ENCODE measurements at regions not wholly inside any gene's neighbourhood (a gene's known extent, or its start where the extent isn't known, plus 50 kb on each side); places are given as distances from the start of the nearest gene placed in this dataset.

DNA sequence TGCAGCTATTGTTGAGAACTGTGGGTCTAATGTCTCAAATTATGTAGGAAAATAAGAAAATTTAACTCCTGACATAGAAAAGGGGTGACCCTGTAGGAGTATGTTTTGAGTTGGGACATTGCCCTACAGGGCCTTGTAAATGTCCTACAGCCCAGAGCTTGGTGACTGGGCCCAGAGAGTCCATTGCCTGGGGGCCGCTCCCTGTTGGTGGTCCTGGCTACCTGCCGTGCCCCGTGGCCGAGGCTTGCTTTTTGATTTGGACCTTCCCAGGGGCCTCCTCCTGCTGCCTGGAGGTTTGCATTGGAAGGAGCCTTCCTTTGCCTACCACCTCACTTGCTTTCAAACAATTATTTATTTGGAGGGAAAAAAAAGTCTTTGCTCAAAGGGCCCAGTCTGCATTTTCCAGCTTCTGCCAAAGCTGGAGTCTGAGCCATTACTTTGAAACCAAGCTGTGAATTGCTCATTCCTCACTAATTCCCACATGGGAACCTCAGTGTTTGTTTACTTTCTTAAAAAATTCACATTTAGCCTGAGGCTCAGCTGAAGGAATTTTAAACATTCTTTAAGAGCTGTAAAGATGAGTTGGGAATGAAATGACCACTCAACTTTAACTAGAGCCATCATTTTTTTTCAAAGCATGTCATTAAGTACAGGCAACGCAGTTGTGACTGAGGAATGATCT is 355.0 kb downstream of the GLRX3 start:
- no peaks in the 10 kb centered on the region for H3K27me3 ChIP-seq (replicated peaks in 1 of 7)
- intact Hi-C loops (cut with DNase I; ENCODE audit: low total_unique reads): no loop called here
- DNase-seq: no peak
- TF ChIP-seq POLR2A (IDR thresholded peaks at IDR 0.05) (no peak), POLR2AphosphoS5 (IDR thresholded peaks at IDR 0.05) (no peak)
- TF ChIP-seq, protein P1, sequence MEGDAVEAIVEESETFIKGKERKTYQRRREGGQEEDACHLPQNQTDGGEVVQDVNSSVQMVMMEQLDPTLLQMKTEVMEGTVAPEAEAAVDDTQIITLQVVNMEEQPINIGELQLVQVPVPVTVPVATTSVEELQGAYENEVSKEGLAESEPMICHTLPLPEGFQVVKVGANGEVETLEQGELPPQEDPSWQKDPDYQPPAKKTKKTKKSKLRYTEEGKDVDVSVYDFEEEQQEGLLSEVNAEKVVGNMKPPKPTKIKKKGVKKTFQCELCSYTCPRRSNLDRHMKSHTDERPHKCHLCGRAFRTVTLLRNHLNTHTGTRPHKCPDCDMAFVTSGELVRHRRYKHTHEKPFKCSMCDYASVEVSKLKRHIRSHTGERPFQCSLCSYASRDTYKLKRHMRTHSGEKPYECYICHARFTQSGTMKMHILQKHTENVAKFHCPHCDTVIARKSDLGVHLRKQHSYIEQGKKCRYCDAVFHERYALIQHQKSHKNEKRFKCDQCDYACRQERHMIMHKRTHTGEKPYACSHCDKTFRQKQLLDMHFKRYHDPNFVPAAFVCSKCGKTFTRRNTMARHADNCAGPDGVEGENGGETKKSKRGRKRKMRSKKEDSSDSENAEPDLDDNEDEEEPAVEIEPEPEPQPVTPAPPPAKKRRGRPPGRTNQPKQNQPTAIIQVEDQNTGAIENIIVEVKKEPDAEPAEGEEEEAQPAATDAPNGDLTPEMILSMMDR (IDR thresholded peaks at IDR 0.05 in 8 of 11, conservative IDR thresholded peaks at IDR 0.05 in 3 of 11): no peak
- no peak overlapping the region for H3K4me3 ChIP-seq
- H3K9me3 ChIP-seq: peaks cover 0 to 4% (median 0%) of the 10 kb centered on the region in 8 donors
- H3K4me1 ChIP-seq: no peaks in the 10 kb centered on the region
- no peak overlapping the region for H3K27ac ChIP-seq
- H3K36me3 ChIP-seq: no peaks in the 10 kb centered on the region
- WGBS, 5 donors: 69 to 96% (median 73%) methylated on average over 5 of the region's 5 CpGs

DNA sequence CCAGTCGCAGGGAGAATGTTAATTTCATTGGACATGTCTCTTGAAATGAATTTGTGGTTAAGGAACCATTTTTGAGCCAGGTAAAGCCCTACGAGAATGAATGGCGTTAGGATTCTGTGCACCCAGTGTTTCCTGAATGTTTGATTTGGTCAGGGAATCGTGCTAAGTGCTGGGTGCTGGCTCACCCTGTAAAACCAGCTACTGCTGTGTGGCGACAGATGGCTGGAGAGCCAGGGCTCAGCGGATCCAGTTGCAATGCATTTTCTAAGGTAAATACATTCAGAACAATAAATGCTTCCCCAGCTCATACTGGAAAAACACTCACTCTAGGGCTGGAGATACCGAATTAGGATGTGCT is 355.5 kb downstream of the GLRX3 start:
- intact Hi-C loops (cut with DNase I; ENCODE audit: low total_unique reads): no loop called here
- no peaks in the 10 kb centered on the region for H3K4me1 ChIP-seq
- 74 to 81% (median 77%) methylated on average over 7 of the region's 7 CpGs for WGBS, 5 donors

DNA sequence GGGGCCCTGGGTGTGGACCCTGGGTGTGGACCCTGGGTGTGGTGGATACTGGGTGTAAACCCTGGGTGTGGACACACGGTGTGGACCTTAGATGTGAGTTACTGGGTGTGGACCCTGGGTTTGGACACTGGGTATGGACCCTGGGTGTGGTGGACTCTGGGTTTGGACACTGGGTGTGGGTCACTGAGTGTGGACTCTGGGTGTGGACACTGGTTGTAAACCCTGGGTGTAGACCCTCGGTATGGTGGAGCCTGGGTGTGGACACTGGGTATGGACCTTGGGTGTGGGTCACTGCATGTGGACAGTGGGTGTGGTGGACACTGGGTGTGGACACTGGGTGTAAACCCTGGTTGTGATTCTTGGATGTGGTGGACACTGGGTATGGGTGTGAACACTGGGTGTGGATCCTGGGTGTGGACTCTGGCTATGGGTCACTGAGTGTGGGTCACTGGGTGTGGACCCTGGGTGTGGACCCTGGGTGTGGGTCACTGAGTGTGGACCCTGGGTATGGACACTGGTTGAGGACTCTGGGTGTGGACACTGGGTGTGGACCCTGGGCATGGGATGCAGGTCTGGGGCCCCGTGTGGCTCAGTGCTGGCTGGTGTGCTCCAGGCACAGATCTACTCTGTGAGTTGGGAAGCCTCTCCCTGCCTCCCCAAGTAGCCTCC is 356.2 kb downstream of the GLRX3 start:
- DNase-seq: peak; percentile 47
- Histone ChIP-seq H3K4me1 (no peaks in the 10 kb centered on the region), H3K27ac (no peak overlapping the region), H3K36me3 (no peaks in the 10 kb centered on the region), H3K4me3 (no peak overlapping the region), H3K9me3 (peaks cover 0 to 5% (median 0%) of the 10 kb centered on the region in 8 donors), H3K27me3 (replicated peaks in 1 of 7) (no peaks in the 10 kb centered on the region)
- 68 to 92% (median 85%) methylated on average over 2 to 3 of the region's 3 CpGs for WGBS, 5 donors
- intact Hi-C loops (cut with DNase I; ENCODE audit: low total_unique reads): no loop called here
- TF ChIP-seq, protein P1 (IDR thresholded peaks at IDR 0.05 in 8 of 11, conservative IDR thresholded peaks at IDR 0.05 in 3 of 11): no peak
- TF ChIP-seq POLR2AphosphoS5 (IDR thresholded peaks at IDR 0.05): no peak
- TF ChIP-seq POLR2A (IDR thresholded peaks at IDR 0.05): no peak

More for the DNA sequence above, 355.5 kb downstream of the GLRX3 start:
- DNase-seq: no peak
- no peak for TF ChIP-seq POLR2A (IDR thresholded peaks at IDR 0.05)
- no peak for TF ChIP-seq POLR2AphosphoS5 (IDR thresholded peaks at IDR 0.05)
- TF ChIP-seq, protein P1 (IDR thresholded peaks at IDR 0.05 in 8 of 11, conservative IDR thresholded peaks at IDR 0.05 in 3 of 11): no peak
- Histone ChIP-seq H3K36me3 (no peaks in the 10 kb centered on the region), H3K9me3 (peaks cover 0 to 5% (median 0%) of the 10 kb centered on the region in 8 donors), H3K4me3 (no peak overlapping the region), H3K27me3 (replicated peaks in 1 of 7) (no peaks in the 10 kb centered on the region), H3K27ac (no peak overlapping the region)

DNA sequence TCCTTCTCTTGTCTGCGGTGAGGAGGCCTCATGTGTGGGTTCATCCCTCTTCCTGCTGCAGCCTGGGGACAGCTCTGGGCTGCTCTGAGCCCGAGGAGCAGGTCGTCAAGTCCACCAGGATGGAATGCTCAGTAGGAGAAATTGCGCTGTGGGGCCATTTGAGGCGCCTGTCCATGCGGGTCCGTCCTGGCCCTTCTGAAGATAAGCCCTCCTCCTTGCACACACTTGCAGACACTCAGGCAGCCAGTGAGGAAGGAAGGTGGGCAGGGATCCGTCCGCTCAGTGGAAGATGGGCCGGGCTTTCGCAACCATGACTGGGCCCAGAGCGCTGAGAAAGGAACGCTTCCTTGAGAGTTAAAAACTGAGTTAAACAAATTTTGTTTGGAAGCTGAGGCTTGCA is 356.8 kb downstream of the GLRX3 start:
- no peaks in the 10 kb centered on the region for H3K4me1 ChIP-seq
- TF ChIP-seq POLR2AphosphoS5 (IDR thresholded peaks at IDR 0.05): no peak
- TF ChIP-seq, protein P1 (IDR thresholded peaks at IDR 0.05 in 8 of 11, conservative IDR thresholded peaks at IDR 0.05 in 3 of 11): no peak
- DNase-seq: peak; percentile 34
- H3K27me3 ChIP-seq (replicated peaks in 1 of 7): no peaks in the 10 kb centered on the region
- intact Hi-C loops (cut with DNase I; ENCODE audit: low total_unique reads): no loop called here
- WGBS, 5 donors: 71 to 89% (median 84%) methylated on average over 13 of the region's 13 CpGs
- H3K9me3 ChIP-seq: peaks cover 0 to 5% (median 0%) of the 10 kb centered on the region in 8 donors
- no peaks in the 10 kb centered on the region for H3K36me3 ChIP-seq
- no peak overlapping the region for H3K4me3 ChIP-seq
- H3K27ac ChIP-seq: no peak overlapping the region
